CD14-positive monocyte (primary cell): ENCODE measurements at regions not wholly inside any gene's neighbourhood (a gene's known extent, or its start where the extent isn't known, plus 50 kb on each side); places are given as distances from the start of the nearest gene placed in this dataset.

Experiments
- DNase-seq, 3 donors: peaks; one replicate each; pipeline ENCODE4 v3.0.0-alpha.2; 2011 to 2022
- H2AFZ ChIP-seq: 2 replicates; pipeline ENCODE4 v1.6.0; 2012; ENCODE audit warnings: mild to moderate bottlenecking, low read depth, low read length, inconsistent platforms; ENCODE audit not compliant: insufficient read depth, poor library complexity, severe bottlenecking
- H3K27ac ChIP-seq, 2 donors: 1 replicate in 1 of 2; 2 replicates in 1 of 2; pipeline ENCODE4 v1.5.1; 2012 to 2013; ENCODE audit warnings: low read length in 2 of 2, control low read depth in 1 of 2, inconsistent platforms in 1 of 2, low read depth in 1 of 2, mild to moderate bottlenecking in 1 of 2
- H3K27me3 ChIP-seq, 2 donors: one replicate each; pipeline versions ENCODE4 v1.6.0 to v1.6.1; 2011 to 2013; ENCODE audit warnings: low read length in 2 of 2; ENCODE audit not compliant: control insufficient read depth in 2 of 2, insufficient read depth in 2 of 2
- H3K36me3 ChIP-seq, 2 donors: replicated peaks in 1 of 2; 1 replicate in 1 of 2; 2 replicates in 1 of 2; pipeline versions ENCODE4 v1.5.1 to v1.6.1; 2012 to 2013; ENCODE audit warnings: low read length in 2 of 2, control low read depth in 1 of 2, inconsistent platforms in 1 of 2, mild to moderate bottlenecking in 1 of 2; ENCODE audit not compliant: insufficient read depth in 2 of 2, control insufficient read depth in 1 of 2
- H3K4me1 ChIP-seq, 2 donors: 1 replicate in 1 of 2; 2 replicates in 1 of 2; pipeline versions ENCODE4 v1.5.1 to v1.6.1; 2012 to 2013; ENCODE audit warnings: low read length in 2 of 2, control low read depth in 1 of 2, inconsistent platforms in 1 of 2, mild to moderate bottlenecking in 1 of 2, moderate library complexity in 1 of 2; ENCODE audit not compliant: insufficient read depth in 2 of 2, control insufficient read depth in 1 of 2
- H3K4me2 ChIP-seq: replicated peaks from 2 replicates; pipeline ENCODE3; 2012; ENCODE audit warnings: low read length, moderate library complexity, mild to moderate bottlenecking; ENCODE audit not compliant: poor library complexity, severe bottlenecking; ENCODE audit errors: extremely low read depth
- H3K4me3 ChIP-seq, 3 experiments: fragments of 200-600 bp in 1 of 3; sonication (generic) in 1 of 3; replicated peaks in 1 of 3; 1 replicate in 2 of 3; 2 replicates in 1 of 3; pipeline ENCODE4 v1.5.1; 2011 to 2013; ENCODE audit warnings: low read length in 3 of 3, mild to moderate bottlenecking in 3 of 3, control low read depth in 2 of 3, low read depth in 2 of 3, inconsistent platforms in 1 of 3, moderate library complexity in 1 of 3
- H3K79me2 ChIP-seq: 2 replicates; pipeline ENCODE4 v1.6.0; 2012; ENCODE audit warnings: mild to moderate bottlenecking, control low read depth, inconsistent platforms, low read length, moderate library complexity; ENCODE audit not compliant: insufficient read depth
- H3K9ac ChIP-seq: 2 replicates; pipeline ENCODE4 v1.6.0; 2017; ENCODE audit warnings: low read length, mild to moderate bottlenecking; ENCODE audit not compliant: insufficient read depth, poor library complexity, severe bottlenecking
- H3K9me3 ChIP-seq, 2 donors: replicated peaks in 1 of 2; 1 replicate in 1 of 2; 2 replicates in 1 of 2; pipeline versions ENCODE4 v1.5.1 to v1.6.1; 2012 to 2013; ENCODE audit warnings: low read length in 2 of 2, control low read depth in 1 of 2; ENCODE audit not compliant: control insufficient read depth in 1 of 2, insufficient read depth in 1 of 2
- H4K20me1 ChIP-seq: 2 replicates; pipeline ENCODE4 v1.6.0; 2012; ENCODE audit warnings: mild to moderate bottlenecking, low read length, control low read depth, moderate library complexity; ENCODE audit not compliant: insufficient read depth
- H3K27ac Mint-ChIP-seq, 7 donors: one replicate each; pipeline ENCODE4 v1.8.0; 2020; ENCODE audit warnings: mild to moderate bottlenecking in 7 of 7, mixed read lengths in 7 of 7, moderate library complexity in 6 of 7, inconsistent platforms in 2 of 7
- H3K27me3 Mint-ChIP-seq, 3 donors: one replicate each; pipeline ENCODE4 v1.8.0; 2021 to 2022; ENCODE audit warnings: low read depth in 3 of 3, mild to moderate bottlenecking in 3 of 3, mixed read lengths in 3 of 3, moderate library complexity in 3 of 3, inconsistent platforms in 1 of 3
- H3K36me3 Mint-ChIP-seq, 2 donors: one replicate each; pipeline ENCODE4 v1.8.0; 2020; ENCODE audit warnings: mixed read lengths in 2 of 2, inconsistent platforms in 1 of 2, mild to moderate bottlenecking in 1 of 2
- H3K4me1 Mint-ChIP-seq: one replicate; pipeline ENCODE4 v1.8.0; 2020; ENCODE audit warnings: mild to moderate bottlenecking, mixed read lengths
- H3K4me3 Mint-ChIP-seq, 2 donors: one replicate each; pipeline ENCODE4 v1.8.0; 2020; ENCODE audit warnings: mild to moderate bottlenecking in 2 of 2, mixed read lengths in 2 of 2, moderate library complexity in 1 of 2
- H3K9me3 Mint-ChIP-seq, 7 donors: one replicate each; pipeline ENCODE4 v1.8.0; 2020 to 2022; ENCODE audit warnings: mixed read lengths in 7 of 7, mild to moderate bottlenecking in 6 of 7, moderate library complexity in 6 of 7, inconsistent platforms in 2 of 7
- CTCF ChIP-seq: fragments of 200-600 bp; IDR thresholded peaks from one replicate; pipeline ENCODE4 v1.8.0; 2022; ENCODE audit warnings: antibody characterized with exemption, mild to moderate bottlenecking
- WGBS: methylation state at CpG from one replicate; pipeline ENCODE4 v1.1.5; 2013; ENCODE audit warnings: missing lambda C conversion rate; ENCODE audit not compliant: insufficient coverage; 5-methylcytosine and 5-hydroxymethylcytosine counted together
- intact Hi-C, 2 donors: fragments of 100-400 bp; cut with micrococcal nuclease; formaldehyde crosslinking; loops; one replicate each; pipeline versions ENCODE4 v1.15.0 to v1.15.1; 2023

DNA sequence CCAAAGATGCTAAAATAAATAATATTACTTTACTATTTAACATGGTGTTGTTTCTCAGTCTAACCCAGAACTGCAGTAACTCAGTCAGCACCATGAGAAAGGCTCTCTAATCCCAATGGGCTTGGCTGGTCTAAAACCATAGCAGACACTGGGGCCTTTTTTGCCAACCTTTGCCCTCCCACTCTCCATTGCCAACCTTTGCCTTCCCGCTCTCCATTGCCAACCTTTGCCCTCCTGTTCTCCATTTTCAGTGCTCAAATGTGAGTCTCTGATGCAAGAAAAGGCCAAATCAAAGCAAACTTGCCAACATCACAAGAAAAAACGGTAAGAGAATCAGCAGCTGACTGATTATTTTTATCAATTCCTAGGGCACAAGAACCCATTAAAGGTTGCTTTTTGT is 1681.2 kb downstream of the SLITRK5 start:
- Mint-ChIP-seq H3K27me3 (no peaks in the 10 kb centered on the region), H3K4me1 (no peaks in the 10 kb centered on the region), H3K4me3 (no peak overlapping the region), H3K9me3 (peaks cover 2 to 8% (median 2%) of the 10 kb centered on the region in 7 donors), H3K36me3 (no peaks in the 10 kb centered on the region), H3K27ac (no peak overlapping the region)
- Histone ChIP-seq H4K20me1 (no peaks in the 10 kb centered on the region), H3K27me3 (no peaks in the 10 kb centered on the region), H3K4me2 (no peak overlapping the region), H3K79me2 (no peaks in the 10 kb centered on the region), H2AFZ (no peak overlapping the region), H3K27ac (no peak overlapping the region), H3K4me1 (no peaks in the 10 kb centered on the region), H3K4me3 (no peak overlapping the region), H3K9me3 (no peaks in the 10 kb centered on the region), H3K9ac (no peak overlapping the region), H3K36me3 (no peaks in the 10 kb centered on the region)
- no peak for TF ChIP-seq CTCF
- no peak for DNase-seq
- WGBS: 100% methylated on average over 1 of the region's 2 CpGs
- intact Hi-C loops: no loop called here

DNA sequence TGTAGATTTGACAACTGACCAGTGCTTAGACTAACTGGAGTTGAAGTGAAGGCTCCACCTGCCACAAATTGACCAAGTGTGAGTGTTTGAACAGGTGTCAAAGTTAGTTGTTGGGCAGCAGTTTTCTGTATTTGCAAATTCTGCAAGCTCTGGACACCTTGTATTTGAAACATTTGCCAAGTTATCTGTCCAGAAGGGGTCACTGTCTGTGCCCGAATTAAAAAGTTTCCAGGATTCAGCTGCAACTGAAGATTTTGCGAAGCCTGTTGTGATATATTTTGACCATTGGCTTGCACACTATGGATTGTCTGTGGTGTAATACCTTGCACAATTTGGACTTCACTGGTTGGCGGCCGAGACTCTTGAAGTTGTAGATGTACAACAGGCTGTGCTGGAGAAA is 1690.7 kb downstream of the SLITRK5 start:
- peaks cover 0 to 10% (median 2%) of the 10 kb centered on the region in 7 donors for H3K9me3 Mint-ChIP-seq
- Histone ChIP-seq H2AFZ (no peak overlapping the region), H3K9ac (no peak overlapping the region)

More for the DNA sequence above, 1690.7 kb downstream of the SLITRK5 start:
- Histone ChIP-seq H3K27me3 (no peaks in the 10 kb centered on the region), H4K20me1 (no peaks in the 10 kb centered on the region), H3K79me2 (no peaks in the 10 kb centered on the region), H3K27ac (no peak overlapping the region), H3K4me1 (no peaks in the 10 kb centered on the region), H3K36me3 (no peaks in the 10 kb centered on the region), H3K9me3 (peaks cover 0 to 5% of the 10 kb centered on the region in 2 donors), H3K4me3 (no peak overlapping the region), H3K4me2 (no peak overlapping the region)
- Mint-ChIP-seq H3K36me3 (no peaks in the 10 kb centered on the region), H3K4me1 (no peaks in the 10 kb centered on the region), H3K27ac (no peak overlapping the region), H3K4me3 (no peak overlapping the region), H3K27me3 (no peaks in the 10 kb centered on the region)
- DNase-seq: no peak
- no peak for TF ChIP-seq CTCF
- intact Hi-C loops: no loop called here
- WGBS: 92% methylated on average over 4 of the region's 4 CpGs
